ENCODE measurements at regions not wholly inside any gene's neighbourhood (a gene's known extent, or its start where the extent isn't known, plus 50 kb on each side); places are given as distances from the start of the nearest gene placed in this dataset.
"Not testable (repeated sequence)": the region's sequence is repeated elsewhere in the genome, so short reads cannot be mapped to it uniquely, and the experiment has no call there.

DNA sequence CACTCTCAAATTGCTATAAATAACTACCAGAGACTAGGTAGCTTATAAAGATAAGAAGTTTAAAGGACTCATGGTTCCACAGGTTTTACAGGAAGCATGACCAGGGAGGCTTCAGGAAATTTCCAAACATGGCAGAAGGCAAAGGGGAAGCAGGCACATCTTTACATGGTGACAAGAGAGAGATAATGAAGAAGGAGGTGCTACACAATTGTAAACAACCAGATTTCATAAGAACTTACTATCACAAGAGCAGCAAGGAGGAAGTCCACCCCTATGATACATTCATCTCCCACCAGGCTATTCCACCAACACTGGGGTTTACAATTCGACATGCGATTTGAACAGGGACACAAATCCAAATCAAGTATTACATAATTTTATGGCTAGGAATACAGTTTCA is 257.7 kb downstream of the BTG1 start:
- DNase-seq (ENCODE audit: low read depth), result no peak

- no peak for DNase-seq (ENCODE audit: low read depth)
Measured at GRCh38 chr12:91885851-91886731, 259.6 kb downstream of the BTG1 start.

GRCh38 chr12:91884230-91884629 is 261.4 kb downstream of the BTG1 start:
- DNase-seq (ENCODE audit: low read depth), result no peak

DNA sequence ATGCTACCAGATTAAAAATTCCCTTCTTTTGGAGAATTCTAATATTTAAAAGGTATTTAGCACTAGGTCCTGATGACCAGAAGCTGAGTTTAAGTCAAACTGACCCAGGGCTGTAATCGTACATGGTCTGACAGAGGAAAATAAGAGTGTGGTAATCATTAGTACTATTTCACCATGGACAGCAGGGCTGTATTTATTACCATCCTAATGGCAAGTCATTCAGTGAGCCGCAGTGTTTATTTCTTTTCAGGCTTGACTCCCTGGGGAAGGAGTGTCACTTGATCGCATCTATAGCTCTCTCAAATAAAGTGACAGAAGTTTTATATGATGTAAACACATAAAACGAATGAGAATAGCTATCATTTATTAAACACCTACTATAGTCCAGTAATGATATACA is 261.8 kb downstream of the BTG1 start:
- no peak for DNase-seq (ENCODE audit: low read depth)

- DNase-seq (ENCODE audit: low read depth), result no peak
Measured at GRCh38 chr12:91882910-91883309, 262.7 kb downstream of the BTG1 start.

DNA sequence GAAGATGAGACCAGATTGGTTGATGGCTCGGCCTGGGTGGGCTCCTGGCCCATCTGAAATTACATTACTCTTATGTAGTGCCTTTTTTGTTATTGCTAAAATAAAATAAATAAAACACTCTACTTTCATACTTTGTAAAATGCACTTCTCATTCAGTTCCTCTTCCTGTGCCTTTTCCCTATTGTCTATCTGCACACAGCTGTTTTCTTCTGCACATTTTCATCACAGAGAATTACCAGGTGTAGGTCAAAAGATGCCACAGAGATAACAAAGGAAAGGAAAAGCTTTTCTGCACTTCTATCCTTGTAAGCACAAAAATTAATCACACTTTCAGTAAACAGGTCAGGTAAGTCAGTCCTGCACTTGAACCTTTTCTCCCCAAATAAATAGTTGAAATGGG is 265.1 kb downstream of the BTG1 start:
- no peak for DNase-seq (ENCODE audit: low read depth)

GRCh38 chr12:91877456-91878235 is 268.0 kb downstream of the BTG1 start:
- no peak for DNase-seq (ENCODE audit: low read depth)

DNA sequence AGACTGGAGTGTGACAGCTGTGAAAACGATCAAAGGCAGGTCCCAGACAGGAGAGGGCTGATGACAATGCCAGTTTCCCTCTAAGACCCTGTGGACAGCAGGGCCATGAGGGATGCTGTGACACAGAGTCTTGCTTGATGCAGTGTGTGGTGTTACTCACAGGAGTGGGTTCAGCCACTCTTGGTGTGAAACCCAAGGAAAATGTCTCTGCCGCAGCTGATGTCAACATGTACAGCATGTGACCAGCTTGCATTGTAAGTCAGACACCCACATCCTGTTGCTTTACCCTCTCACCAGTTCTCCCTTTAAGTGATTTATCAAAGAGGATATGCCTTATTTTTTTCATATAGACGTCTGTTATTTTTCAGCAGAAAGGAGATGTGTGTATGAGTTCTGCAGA is 268.6 kb downstream of the BTG1 start:
- DNase-seq (ENCODE audit: low read depth), result peak; percentile 3

- not testable (repeated sequence) for DNase-seq (ENCODE audit: low read depth)
Measured at GRCh38 chr12:91875671-91876070, 270.0 kb downstream of the BTG1 start.

DNA sequence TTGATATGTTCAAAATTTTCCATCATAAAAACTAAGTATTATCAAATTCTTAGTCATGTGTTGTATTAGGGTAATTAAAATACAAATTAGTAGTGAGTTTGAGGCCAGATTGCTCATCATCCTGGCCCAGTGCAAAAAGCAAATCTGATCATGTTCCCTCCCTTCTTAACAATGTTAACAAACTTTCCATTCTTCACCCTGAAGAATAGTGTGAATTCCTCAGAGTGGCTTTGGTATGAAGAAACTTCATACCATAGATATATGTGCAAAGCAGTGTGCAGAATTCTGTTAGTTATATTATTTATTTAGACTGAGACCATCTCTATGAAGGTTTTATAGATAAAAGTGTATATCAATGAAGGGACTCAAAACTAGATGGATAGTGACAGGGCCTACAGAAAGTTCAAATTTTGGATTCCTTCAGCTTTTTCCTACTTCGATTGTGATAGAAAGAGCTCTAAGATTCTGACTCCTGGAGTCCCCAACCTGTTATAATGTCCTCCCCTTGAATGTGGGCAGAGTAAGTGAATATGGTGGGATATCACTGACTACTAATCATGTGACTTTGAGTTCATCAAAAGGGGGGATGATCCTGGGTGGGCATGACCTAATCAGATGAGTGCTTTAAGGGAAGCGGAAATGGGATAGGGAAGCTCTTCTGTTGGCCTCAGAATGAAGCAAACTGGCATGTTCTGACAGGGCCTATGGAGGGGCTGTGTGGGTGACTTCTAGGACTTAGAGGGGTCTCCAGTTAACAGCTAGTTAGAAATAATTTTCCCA is 271.4 kb downstream of the BTG1 start:
- DNase-seq (ENCODE audit: low read depth), result no peak

GRCh38 chr12:91871751-91872150 is 273.9 kb downstream of the BTG1 start:
- DNase-seq (ENCODE audit: low read depth), result no peak

GRCh38 chr12:91870872-91871707 is 274.6 kb downstream of the BTG1 start:
- DNase-seq (ENCODE audit: low read depth), result no peak

DNA sequence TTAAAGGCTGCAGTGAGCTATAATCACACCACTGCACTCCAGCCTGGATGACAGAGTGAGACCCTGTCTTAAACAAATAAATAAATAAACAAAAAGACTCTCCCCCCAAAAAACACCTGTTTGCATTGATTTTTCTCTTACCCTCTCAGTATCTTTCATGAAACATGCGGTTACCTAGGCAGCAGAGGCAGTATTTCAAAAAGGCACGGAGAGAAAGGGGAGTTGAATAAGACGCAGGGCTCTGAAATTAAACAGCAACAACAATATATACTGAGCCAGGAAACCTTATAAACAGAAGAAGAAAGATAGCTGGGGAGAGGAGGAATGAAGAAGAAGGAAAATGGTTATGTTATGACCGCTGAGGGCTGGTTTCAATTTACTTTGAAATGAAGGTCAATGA is 277.6 kb downstream of the BTG1 start:
- DNase-seq (ENCODE audit: low read depth), result no peak

GRCh38 chr12:91866566-91866965 is 279.1 kb downstream of the BTG1 start:
- no peak for DNase-seq (ENCODE audit: low read depth)

GRCh38 chr12:91863702-91864101 is 281.9 kb downstream of the BTG1 start:
- DNase-seq (ENCODE audit: low read depth), result no peak

DNA sequence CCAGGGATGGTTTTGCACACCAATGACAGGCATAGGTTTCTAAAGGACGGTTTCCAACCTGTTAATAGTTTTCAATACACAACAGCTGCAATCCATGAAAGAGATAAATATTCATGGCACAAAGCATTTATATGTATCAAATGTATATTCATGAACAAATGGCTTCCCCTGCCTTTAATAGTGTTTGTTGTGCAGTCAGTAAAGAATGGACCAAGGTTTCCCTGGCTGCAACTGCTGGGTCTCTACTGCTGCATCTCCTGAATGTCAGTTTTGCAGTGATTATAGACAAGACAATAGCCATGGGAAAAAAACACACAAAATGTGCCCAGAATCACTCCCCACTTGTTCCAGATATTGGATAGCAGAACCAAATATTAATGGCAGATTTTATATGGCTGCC is 284.1 kb downstream of the BTG1 start:
- no peak for DNase-seq (ENCODE audit: low read depth)

- no peak for DNase-seq (ENCODE audit: low read depth)
Measured at GRCh38 chr12:91859347-91859746, 286.3 kb downstream of the BTG1 start.

GRCh38 chr12:91857813-91858542 is 287.7 kb downstream of the BTG1 start:
- DNase-seq (ENCODE audit: low read depth), result peak; percentile 1

DNA sequence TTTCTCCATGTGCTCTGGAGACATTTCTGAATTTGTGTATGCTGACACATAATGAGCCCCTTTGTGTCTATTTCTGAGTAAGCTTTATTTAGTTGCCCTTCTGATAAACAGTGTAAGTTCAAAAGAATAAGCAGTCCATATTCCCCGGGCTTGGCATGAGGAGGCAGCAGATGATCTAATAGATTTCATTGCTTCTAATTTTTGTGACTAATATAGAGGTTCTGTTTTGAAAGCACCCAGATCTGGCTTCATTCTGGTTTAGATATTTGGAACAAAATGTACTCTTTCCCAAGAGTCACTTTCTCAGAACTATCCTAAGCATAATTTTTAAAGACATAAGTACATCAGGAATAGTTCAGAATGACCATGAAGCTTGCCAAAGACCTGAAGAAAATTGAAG is 290.9 kb downstream of the BTG1 start:
- peak; percentile 2 for DNase-seq (ENCODE audit: low read depth)

DNA sequence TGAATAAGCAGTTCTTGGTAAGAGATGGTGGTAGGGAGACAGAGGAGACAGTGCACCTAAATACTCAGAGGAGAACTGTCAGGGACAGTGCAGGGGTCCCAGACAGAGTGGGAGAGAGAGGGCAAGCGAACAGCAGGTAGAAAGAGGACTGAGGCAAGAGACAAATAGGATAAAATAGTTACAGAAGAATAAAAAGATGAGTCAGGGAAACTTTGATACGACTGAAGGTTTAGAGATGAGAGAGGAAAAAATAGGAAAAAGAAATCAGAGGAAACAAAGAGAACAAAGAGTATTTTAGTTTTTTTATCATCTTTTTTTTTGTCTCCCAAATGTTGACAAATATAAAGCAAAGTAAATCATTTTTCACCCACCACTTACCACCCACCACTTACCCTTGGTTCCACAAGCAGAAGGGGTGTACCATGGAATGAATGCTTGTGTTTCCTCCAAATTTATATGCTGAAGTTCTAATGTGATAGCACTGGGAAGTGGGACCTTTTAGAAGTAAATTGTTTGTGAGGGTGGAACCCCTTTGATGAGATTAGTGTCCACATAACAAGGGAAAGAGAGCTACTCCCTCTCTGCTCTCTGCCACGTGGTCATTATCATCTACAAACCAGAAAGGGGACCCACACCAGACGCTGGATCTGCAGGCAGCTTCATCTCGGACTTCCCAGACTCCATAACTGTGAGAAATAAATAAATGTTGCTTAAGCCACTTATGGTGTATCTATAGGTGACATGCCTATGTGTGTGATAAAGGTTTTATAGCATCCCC is 292.1 kb downstream of the BTG1 start:
- DNase-seq (ENCODE audit: low read depth), result no peak
